ENCODE measurements at regions not wholly inside any gene's neighbourhood (a gene's known extent, or its start where the extent isn't known, plus 50 kb on each side); places are given as distances from the start of the nearest gene placed in this dataset.
"Not testable (repeated sequence)": the region's sequence is repeated elsewhere in the genome, so short reads cannot be mapped to it uniquely, and the experiment has no call there.

DNA sequence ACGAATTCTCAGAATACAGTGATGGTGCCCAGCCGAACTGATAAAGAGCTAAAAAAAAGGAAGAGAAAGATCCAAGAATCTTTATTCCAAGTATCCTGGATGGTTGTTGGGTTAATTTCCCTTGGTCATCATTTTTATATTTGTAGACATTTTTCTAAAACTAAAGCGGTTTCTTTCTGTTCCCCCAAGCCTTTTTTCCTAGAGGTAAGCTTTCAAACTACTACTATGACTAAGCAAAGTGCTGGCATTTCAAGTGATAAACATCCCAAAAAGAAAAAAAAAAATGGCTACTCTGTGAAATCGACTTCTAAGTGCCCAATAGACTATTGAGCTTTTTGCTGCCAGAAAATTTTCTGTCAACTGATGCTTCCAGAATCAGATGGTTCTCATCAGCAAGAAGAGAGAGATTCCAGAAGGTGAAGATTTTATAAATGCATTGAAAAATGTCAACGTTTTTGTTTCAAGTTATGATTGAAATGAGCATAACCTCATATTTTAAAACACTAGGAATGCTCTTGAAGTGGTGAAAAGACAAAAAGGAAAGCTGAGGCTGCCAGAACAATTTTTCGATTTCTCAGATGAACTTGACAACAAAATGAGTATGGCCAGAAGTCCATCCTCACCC lies 96.1 kb upstream of the ZC3H11B start:
- ATAC-seq (ENCODE audit: low read depth), result no peak
- no TSS peak for BruUV-seq (replicated peaks)
- H3K27ac ChIP-seq (ENCODE audit: insufficient read depth, low read length), result no peak overlapping the region

DNA sequence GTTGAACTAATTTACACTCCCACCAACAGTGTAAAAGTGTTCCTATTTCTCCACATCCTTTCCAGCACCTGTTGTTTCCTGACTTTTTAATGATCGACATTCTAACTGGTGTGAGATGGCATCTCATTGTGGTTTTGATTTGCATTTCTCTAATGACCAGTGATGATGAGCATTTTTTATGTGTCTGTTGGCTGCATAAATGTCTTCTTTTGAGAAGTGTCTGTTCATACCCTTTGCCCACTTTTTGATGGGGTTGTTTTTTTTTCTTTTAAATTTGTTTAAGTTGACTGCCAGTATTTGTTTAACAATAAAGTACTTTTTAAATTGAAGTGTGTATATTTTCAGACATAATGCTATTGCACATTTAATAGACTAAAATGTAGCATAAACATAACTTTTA lies 95.0 kb upstream of the ZC3H11B start:
- H3K56ac ChIP-seq (ENCODE audit: extremely low read depth, insufficient read depth, low read length); ATAC-seq (ENCODE audit: low read depth); H3K36me3 ChIP-seq (ENCODE audit: control insufficient read depth, insufficient read depth, low read length); H3K4me1 ChIP-seq (ENCODE audit: control insufficient read depth, insufficient read depth, low read length); H3K9ac ChIP-seq (ENCODE audit: low read depth, low read length); H2BK20ac ChIP-seq (ENCODE audit: low read depth, low read length); H3K4me2 ChIP-seq (ENCODE audit: low read depth, low read length); H3K27me3 ChIP-seq (ENCODE audit: control insufficient read depth, insufficient read depth, low read length); DNase-seq; H2AK5ac ChIP-seq (ENCODE audit: low read depth, low read length); H4K5ac ChIP-seq (ENCODE audit: low read depth, low read length); BruUV-seq (replicated peaks); H4K20me1 ChIP-seq (ENCODE audit: insufficient read depth, low read length); H2AFZ ChIP-seq (replicated peaks; ENCODE audit: low read length, poor library complexity); CTCF ChIA-PET; H3K14ac ChIP-seq (replicated peaks; ENCODE audit: low read depth, low read length); H2AK9ac ChIP-seq (replicated peaks; ENCODE audit: low read depth, low read length, poor library complexity); H2BK120ac ChIP-seq (ENCODE audit: low read depth, low read length); H4K91ac ChIP-seq (ENCODE audit: insufficient read depth, low read depth, low read length); H3K27ac ChIP-seq (ENCODE audit: insufficient read depth, low read length); H3K4ac ChIP-seq (ENCODE audit: low read depth, low read length); POLR2A ChIA-PET (ENCODE audit: unreplicated experiment); H4K8ac ChIP-seq (ENCODE audit: low read depth in 2 of 2, low read length in 2 of 2); dilution Hi-C loops (cut with HindIII; ENCODE audit: low sequenced_read_pairs, unreplicated experiment); in situ Hi-C loops (cut with MboI; ENCODE audit: low sequenced_read_pairs); H3K4me3 ChIP-seq (ENCODE audit: insufficient read depth, low read depth, low read length); H3K9me1 ChIP-seq (ENCODE audit: insufficient read depth, low read length); H3K79me1 ChIP-seq (ENCODE audit: low read depth in 1 of 2, low read length in 2 of 2); H2BK15ac ChIP-seq (ENCODE audit: low read depth, low read length); intact Hi-C loops (cut with micrococcal nuclease); H3K23ac ChIP-seq (ENCODE audit: low read depth, low read length); H3K9me3 ChIP-seq (ENCODE audit: control insufficient read depth, insufficient read depth, low read length); H2BK5ac ChIP-seq (ENCODE audit: low read depth, low read length, poor library complexity, severe bottlenecking); H3K18ac ChIP-seq (ENCODE audit: low read depth, low read length): not testable (repeated sequence)
- no CpG with 5 or more reads among the region's 1 CpG for WGBS, 2 experiments (ENCODE audit: extremely low coverage in 2 of 2, insufficient read length in 1 of 2)

More for the DNA sequence above, 96.1 kb upstream of the ZC3H11B start:
- no peak overlapping the region for H3K23ac ChIP-seq (ENCODE audit: low read depth, low read length)
- no peaks in the 10 kb centered on the region for H3K9me3 ChIP-seq (ENCODE audit: control insufficient read depth, insufficient read depth, low read length)
- no peak for DNase-seq
- no peak overlapping the region for H3K56ac ChIP-seq (ENCODE audit: extremely low read depth, insufficient read depth, low read length)
- H2BK5ac ChIP-seq (ENCODE audit: low read depth, low read length, poor library complexity, severe bottlenecking), result no peak overlapping the region
- no peak overlapping the region for H4K5ac ChIP-seq (ENCODE audit: low read depth, low read length)
- H3K18ac ChIP-seq (ENCODE audit: low read depth, low read length), result no peak overlapping the region
- H2BK120ac ChIP-seq (ENCODE audit: low read depth, low read length), result no peak overlapping the region
- no peaks in the 10 kb centered on the region for H3K79me1 ChIP-seq (ENCODE audit: low read depth in 1 of 2, low read length in 2 of 2)
- dilution Hi-C loops (cut with HindIII; ENCODE audit: low sequenced_read_pairs, unreplicated experiment), result no loop called here
- H3K4me2 ChIP-seq (ENCODE audit: low read depth, low read length), result no peak overlapping the region
- H2AK5ac ChIP-seq (ENCODE audit: low read depth, low read length), result no peak overlapping the region
- H3K4me3 ChIP-seq (ENCODE audit: insufficient read depth, low read depth, low read length), result no peak overlapping the region
- H3K36me3 ChIP-seq (ENCODE audit: control insufficient read depth, insufficient read depth, low read length), result no peaks in the 10 kb centered on the region
- no peak overlapping the region for H2BK20ac ChIP-seq (ENCODE audit: low read depth, low read length)
- intact Hi-C loops (cut with micrococcal nuclease), result no loop called here
- ChIA-PET CTCF (no interaction called here), POLR2A (ENCODE audit: unreplicated experiment) (no interaction called here)
- H3K14ac ChIP-seq (replicated peaks; ENCODE audit: low read depth, low read length), result no peak overlapping the region
- no peak for TF ChIP-seq RAD21 (IDR thresholded peaks at IDR 0.05; ENCODE audit: low read length)
- TF ChIP-seq MAZ (IDR thresholded peaks at IDR 0.05; ENCODE audit: borderline replicate concordance, low read depth, low read length), result no peak
- TF ChIP-seq MAFK (IDR thresholded peaks at IDR 0.05; ENCODE audit: low read depth, low read length), result peak; percentile 40; the same call in 1 of the 2 replicates
- no peak overlapping the region for H3K4ac ChIP-seq (ENCODE audit: low read depth, low read length)
- no peak overlapping the region for H4K91ac ChIP-seq (ENCODE audit: insufficient read depth, low read depth, low read length)
- H4K8ac ChIP-seq (ENCODE audit: low read depth in 2 of 2, low read length in 2 of 2), result no peak overlapping the region
- H2AFZ ChIP-seq (replicated peaks; ENCODE audit: low read length, poor library complexity), result no peak overlapping the region
- H3K9me1 ChIP-seq (ENCODE audit: insufficient read depth, low read length), result no peaks in the 10 kb centered on the region
- no peaks in the 10 kb centered on the region for H4K20me1 ChIP-seq (ENCODE audit: insufficient read depth, low read length)
- no peak overlapping the region for H2AK9ac ChIP-seq (replicated peaks; ENCODE audit: low read depth, low read length, poor library complexity)
- H3K27me3 ChIP-seq (ENCODE audit: control insufficient read depth, insufficient read depth, low read length), result no peaks in the 10 kb centered on the region
- no peak overlapping the region for H3K9ac ChIP-seq (ENCODE audit: low read depth, low read length)
- in situ Hi-C loops (cut with MboI; ENCODE audit: low sequenced_read_pairs), result no loop called here
- WGBS, 2 experiments (ENCODE audit: extremely low coverage in 2 of 2, insufficient read length in 1 of 2), result no CpG with 5 or more reads among the region's 6 CpGs
- no peaks in the 10 kb centered on the region for H3K4me1 ChIP-seq (ENCODE audit: control insufficient read depth, insufficient read depth, low read length)
- H2BK15ac ChIP-seq (ENCODE audit: low read depth, low read length), result no peak overlapping the region
